Activated T-cell treated with anti-CD3 and anti-CD28 coated beads for 48 hours (primary cell): ENCODE measurements at regions not wholly inside any gene's neighbourhood (a gene's known extent, or its start where the extent isn't known, plus 50 kb on each side); places are given as distances from the start of the nearest gene placed in this dataset.
"Not testable (repeated sequence)": the region's sequence is repeated elsewhere in the genome, so short reads cannot be mapped to it uniquely, and the experiment has no call there.

Experiments
- DNase-seq: peaks from one replicate; pipeline ENCODE4 v3.0.0-alpha.2; 2020; ENCODE audit warnings: low read depth

DNA sequence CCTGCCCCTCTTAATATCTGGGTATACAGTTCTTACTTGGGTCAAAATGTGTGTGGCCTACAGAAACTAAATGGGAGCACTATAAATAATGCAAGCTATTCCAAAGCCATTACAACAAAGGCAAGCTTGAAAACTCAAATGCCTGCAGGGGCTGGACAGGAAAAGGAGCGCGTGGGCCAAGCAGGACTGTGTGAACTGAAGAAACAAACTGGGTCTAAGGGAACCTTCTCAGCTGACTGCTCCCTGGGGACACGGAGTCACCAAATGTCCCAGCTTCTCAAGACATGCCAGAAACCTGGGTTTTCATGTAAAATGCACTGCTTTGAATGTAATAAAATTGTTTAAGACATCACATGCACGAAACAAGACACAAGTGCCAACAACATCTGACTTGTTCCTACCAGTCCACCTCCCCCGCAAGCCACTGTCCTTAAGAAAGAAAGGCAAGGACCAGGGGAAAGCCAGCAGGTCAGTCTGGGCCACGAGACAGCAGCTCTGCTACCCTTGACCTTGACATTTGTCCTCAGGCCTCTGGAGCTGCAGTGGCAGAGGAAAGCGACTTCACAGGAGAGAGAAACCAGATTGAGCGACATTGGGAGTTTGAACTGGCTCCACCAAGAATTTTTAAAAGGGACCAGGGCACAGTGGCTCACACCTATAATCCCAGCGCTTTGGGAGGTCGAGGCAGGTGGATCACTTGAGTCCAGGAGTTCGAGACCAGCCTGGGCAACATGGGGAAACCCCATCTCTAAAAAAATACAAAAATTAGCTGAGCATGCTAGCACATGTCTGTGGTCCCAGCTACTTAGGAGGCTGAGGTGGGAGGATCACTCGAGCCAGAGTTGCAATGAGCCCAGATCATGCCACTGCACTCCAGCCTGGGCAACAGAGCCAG, 89.7 kb upstream of the SH3BP4 start:
- DNase-seq, result no peak

- DNase-seq, result not testable (repeated sequence)
Observed at GRCh38 chr2:234859330-234859872, 92.4 kb upstream of the SH3BP4 start.

- DNase-seq, result no peak
Observed at GRCh38 chr2:234858790-234859329, 93.0 kb upstream of the SH3BP4 start.

DNA sequence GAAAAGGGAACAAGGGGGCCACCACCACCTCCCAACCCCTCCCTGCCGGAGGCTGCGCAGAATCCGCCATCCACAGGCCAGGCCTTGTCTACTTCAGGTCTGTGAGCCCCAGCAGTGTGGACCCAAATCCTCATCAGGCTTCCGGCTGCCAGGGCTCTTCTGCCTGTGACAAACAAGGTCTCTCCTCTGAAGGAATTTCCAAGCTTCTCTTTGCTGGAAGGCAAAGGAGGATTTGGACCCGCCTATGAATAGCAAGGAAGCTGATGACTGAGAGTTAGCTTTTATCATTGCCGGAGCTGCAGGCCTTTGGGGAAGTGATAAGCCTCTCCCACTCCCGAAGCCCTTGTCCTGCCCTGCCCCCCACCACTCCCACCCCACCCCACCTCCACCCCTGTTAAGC, 93.7 kb upstream of the SH3BP4 start:
- DNase-seq, result no peak

- no peak for DNase-seq
Observed at GRCh38 chr2:234853729-234854128, 98.1 kb upstream of the SH3BP4 start.

DNA sequence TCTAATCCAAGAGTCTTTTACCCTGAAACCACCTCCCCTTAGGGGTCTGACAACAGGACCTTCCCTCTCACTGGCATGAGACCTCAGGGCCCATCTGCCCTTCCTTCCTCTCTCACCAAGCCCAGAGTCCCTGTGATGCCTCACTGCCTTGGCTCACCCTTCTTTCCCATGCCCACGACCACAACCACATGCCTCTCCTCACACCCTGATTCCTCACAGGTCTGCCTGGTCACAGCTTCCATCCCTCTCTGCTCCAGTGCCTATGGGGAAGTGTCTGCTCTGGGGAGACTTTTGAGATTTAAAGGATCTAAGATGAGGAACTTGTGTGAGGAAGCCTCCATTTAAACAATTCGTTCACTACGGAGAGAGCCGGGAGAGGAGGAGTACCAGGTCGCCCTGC, 98.9 kb upstream of the SH3BP4 start:
- no peak for DNase-seq

DNA sequence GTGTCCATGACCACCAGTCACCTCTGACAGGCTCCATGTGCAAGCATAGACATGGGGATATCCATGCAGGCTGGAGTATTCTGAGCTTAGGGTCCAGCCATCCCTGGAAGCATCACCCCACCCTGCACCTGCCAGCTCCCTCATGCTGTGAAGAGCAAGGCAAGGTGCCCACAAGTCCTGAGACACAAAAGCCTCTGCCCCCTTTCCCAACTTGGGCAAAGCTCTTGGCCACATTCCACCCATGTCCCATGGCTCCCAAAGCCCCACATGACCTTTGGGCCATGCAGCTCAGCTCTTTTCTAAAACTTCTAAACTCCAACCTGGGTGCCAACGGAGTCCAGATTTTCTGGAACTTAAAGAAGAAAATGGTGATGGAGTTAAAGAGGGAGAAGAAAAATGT, 99.8 kb upstream of the SH3BP4 start:
- DNase-seq, result no peak

DNA sequence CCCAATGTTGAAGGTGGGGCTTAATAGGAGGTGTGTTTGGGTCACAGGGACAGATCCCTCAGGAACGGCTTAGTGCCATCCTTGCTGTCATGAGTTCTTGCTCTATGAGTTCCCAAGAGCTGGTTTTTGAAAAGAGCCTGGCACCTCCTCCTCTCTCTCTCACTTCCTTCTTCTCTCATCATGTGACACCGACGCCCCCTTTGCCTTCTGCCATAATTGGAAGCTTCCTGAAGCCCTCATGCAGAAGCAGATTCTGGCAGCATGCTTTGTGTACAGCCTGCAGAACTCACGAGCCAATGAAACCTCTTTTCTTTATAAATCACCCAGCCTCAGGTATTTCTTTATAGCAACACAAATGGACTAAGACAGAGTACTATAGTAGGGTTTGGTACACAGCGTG, 100.4 kb upstream of the SH3BP4 start:
- no peak for DNase-seq

DNA sequence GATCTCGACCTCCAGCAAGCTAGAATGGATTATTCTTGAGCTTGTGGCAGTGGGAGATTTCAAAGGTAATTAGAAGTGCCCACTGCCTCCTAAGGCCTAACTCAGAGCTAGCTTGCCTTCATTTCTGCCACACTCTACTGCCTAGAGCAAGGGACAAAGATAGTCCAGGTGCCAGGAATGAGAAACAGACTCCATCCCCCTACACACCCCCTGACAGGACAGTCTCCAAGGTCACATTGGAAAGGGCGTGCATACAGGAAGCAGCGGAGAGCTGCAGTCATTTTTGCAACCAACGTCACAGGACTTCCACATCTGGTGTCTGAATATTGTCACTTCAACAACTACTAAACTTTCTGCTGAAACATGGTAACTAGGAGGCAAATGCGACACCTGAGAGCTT, 101.0 kb upstream of the SH3BP4 start:
- DNase-seq, result no peak

GRCh38 chr2:234849678-234850077, 102.1 kb upstream of the SH3BP4 start:
- DNase-seq, result no peak

GRCh38 chr2:234848578-234848977, 103.2 kb upstream of the SH3BP4 start:
- no peak for DNase-seq

DNA sequence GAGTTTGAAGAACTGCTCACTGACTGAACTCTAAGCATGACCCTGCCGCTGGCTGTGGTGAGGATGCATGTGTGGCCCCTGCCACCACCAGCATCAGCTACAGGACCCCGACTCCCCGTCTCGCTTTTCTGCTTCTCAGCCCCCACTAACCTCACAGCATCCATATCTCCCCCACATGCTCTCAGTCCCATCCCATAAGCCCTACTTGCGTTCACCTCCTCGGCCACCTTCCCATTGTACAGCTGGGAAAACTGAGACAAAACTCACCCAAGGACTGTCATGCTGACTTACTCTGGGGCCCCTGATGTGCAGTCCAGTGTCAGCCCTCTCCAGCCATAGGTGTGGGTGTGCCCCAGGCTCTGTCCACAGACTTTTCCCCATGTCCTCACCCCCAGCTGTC, 104.2 kb upstream of the SH3BP4 start:
- no peak for DNase-seq

DNA sequence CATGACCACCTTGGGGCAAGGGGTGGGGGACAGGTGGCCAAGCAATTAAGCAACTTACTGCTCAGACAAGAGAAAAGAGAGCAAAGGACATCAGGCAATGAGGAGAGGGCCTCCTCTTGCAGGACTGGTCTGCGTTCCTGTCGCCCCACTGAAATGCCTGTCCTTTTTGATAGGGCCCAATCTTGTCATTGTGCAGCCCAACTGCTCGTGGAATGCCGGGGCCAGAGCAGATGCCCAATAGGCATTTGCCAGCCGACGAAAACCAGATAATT, 104.5 kb upstream of the SH3BP4 start:
- no peak for DNase-seq

DNA sequence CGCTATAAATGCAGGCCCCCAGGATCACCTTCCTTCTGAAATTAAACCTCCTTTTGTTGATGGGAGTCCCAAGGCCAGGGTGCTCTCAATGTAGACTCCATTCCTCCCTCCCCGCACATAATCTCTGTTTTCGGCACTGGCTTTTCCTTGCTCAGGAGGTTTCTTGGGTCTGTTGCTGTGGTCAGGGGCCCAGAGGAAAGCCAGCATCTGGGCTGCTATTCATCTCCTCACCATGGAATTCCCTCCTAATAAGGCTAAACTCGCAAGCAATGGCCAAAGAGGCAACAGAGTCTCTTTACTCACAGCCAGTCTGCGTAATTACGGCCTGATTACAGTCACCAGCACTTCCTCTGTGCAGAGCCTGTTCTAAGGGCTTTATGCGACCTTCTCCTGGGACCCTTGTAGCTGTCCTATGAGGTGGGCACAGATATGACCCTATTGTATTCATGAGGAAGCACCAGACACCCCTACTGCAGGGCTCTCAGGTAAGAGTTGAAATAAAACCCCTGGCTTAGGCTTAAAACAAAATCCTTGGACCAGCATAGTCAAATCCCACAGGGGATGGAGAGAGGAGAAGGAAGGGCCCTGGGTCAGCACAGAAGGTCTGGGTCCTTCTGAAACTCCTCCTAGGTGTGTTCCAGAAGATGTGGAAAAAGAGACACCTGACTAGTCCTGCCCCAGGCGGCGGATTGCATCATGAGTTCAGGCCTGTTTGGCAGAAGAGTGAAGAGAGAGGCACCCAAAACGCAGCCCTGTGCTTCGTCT, 105.0 kb upstream of the SH3BP4 start:
- DNase-seq, result no peak

GRCh38 chr2:234845602-234846590, 105.9 kb upstream of the SH3BP4 start:
- no peak for DNase-seq

DNA sequence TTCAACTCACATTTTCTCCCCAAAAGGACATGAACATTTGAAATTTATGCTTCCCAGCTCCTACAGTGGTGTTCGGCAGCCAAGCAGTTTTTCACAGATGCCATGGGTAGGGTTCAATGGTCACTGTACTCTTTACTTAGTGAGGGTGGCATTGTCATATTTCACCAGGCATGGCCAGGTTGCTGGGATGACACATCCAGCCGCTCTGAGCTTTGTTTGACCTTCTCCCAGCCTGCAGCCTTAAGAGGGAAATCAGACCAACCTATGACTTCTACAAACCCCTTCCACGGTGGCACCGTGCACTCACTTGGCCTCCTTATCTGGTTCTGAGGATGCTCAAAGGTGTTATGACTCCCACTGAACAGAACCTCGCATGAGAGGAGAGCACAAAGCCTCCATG, 108.4 kb upstream of the SH3BP4 start:
- no peak for DNase-seq

DNA sequence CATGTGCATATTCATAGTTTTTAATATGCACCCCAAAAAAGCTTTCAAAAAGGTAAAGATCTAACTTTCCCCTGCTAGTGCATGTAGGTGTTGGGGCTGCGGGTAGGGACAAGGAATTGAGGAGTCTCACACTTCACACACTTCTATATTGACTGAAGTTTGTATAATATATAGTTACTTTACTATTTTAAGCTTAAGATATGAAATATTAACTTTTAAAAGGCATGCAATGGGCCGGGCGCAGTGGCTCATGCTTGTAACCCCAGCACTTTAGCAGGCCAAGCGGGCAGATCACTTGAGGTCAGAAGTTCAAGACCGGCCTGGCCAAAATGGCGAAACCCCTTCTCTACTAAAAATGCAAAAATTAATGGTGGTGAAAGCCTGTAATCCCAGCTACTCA, 109.1 kb upstream of the SH3BP4 start:
- DNase-seq, result no peak

DNA sequence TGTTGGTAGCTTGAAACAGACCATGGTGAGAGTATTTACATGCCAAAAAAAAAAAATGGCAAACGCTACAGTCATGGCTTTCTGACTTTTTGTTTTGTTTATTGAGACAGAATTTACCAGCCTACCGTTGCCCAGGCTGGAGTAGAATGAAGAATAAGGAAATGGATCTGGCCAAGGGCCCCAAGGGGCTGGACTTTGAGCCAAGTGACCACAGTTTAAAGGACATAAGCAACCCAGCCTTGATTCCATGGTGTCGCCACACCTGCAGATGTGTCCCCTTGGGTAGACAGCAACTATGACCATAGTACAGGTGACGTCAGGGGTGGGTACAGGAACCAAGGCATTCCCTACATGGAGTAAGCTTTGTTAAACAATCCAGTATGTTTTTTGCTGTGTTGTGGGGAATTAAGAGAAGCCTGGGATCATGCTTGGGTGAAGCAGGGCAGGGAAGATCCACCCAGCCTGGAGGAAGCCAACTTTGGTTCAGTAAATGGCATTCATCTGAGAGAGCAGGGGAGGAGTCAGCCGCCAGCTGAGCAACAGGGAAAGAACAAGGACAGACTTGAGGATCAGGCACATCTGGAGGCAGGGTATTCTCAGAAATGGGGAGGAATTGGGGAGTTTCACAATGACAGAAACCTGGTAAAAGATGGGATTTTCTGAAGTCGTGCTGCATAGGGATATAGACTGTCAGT, 110.3 kb upstream of the SH3BP4 start:
- no peak for DNase-seq

- no peak for DNase-seq
Observed at GRCh38 chr2:234840336-234840735, 111.5 kb upstream of the SH3BP4 start.

- DNase-seq, result no peak
Observed at GRCh38 chr2:234839285-234839684, 112.5 kb upstream of the SH3BP4 start.

GRCh38 chr2:234836271-234836670, 115.5 kb upstream of the SH3BP4 start:
- no peak for DNase-seq
